ENCODE measurements at regions not wholly inside any gene's neighbourhood (a gene's known extent, or its start where the extent isn't known, plus 50 kb on each side); places are given as distances from the start of the nearest gene placed in this dataset.

- DNase-seq (ENCODE audit: low read depth), result no peak
- in situ Hi-C loops (cut with HindIII; ENCODE audit: low pct_unique_long_range_greater_than_20kb, low sequenced_read_pairs), result no loop called here
Measured at GRCh38 chr16:73553941-73554660, 506.2 kb upstream of the ZFHX3 start.

- no peak for DNase-seq (ENCODE audit: low read depth)
- in situ Hi-C loops (cut with HindIII; ENCODE audit: low pct_unique_long_range_greater_than_20kb, low sequenced_read_pairs), result no loop called here
Measured at GRCh38 chr16:73549984-73550631, 502.2 kb upstream of the ZFHX3 start.

GRCh38 chr16:73547552-73548403 is 499.9 kb upstream of the ZFHX3 start:
- in situ Hi-C loops (cut with HindIII; ENCODE audit: low pct_unique_long_range_greater_than_20kb, low sequenced_read_pairs), result no loop called here
- DNase-seq (ENCODE audit: low read depth), result no peak

GRCh38 chr16:73546341-73546845 is 498.5 kb upstream of the ZFHX3 start:
- in situ Hi-C loops (cut with HindIII; ENCODE audit: low pct_unique_long_range_greater_than_20kb, low sequenced_read_pairs), result no loop called here
- no peak for DNase-seq (ENCODE audit: low read depth)

GRCh38 chr16:73545755-73546154 is 497.8 kb upstream of the ZFHX3 start:
- in situ Hi-C loops (cut with HindIII; ENCODE audit: low pct_unique_long_range_greater_than_20kb, low sequenced_read_pairs), result no loop called here
- no peak for DNase-seq (ENCODE audit: low read depth)

- in situ Hi-C loops (cut with HindIII; ENCODE audit: low pct_unique_long_range_greater_than_20kb, low sequenced_read_pairs), result no loop called here
- no peak for DNase-seq (ENCODE audit: low read depth)
Measured at GRCh38 chr16:73545290-73545689, 497.4 kb upstream of the ZFHX3 start.

- in situ Hi-C loops (cut with HindIII; ENCODE audit: low pct_unique_long_range_greater_than_20kb, low sequenced_read_pairs), result no loop called here
Measured at GRCh38 chr16:73544826-73545225, 496.9 kb upstream of the ZFHX3 start.

GRCh38 chr16:73543970-73544599 is 496.2 kb upstream of the ZFHX3 start:
- in situ Hi-C loops (cut with HindIII; ENCODE audit: low pct_unique_long_range_greater_than_20kb, low sequenced_read_pairs), result no loop called here
- no peak for DNase-seq (ENCODE audit: low read depth)

More at GRCh38 chr16:73544826-73545225, 496.9 kb upstream of the ZFHX3 start:
- no peak for DNase-seq (ENCODE audit: low read depth)

- no peak for DNase-seq (ENCODE audit: low read depth)
- in situ Hi-C loops (cut with HindIII; ENCODE audit: low pct_unique_long_range_greater_than_20kb, low sequenced_read_pairs), result no loop called here
Measured at GRCh38 chr16:73543331-73543969, 495.5 kb upstream of the ZFHX3 start.

GRCh38 chr16:73542885-73543284 is 495.0 kb upstream of the ZFHX3 start:
- no peak for DNase-seq (ENCODE audit: low read depth)
- in situ Hi-C loops (cut with HindIII; ENCODE audit: low pct_unique_long_range_greater_than_20kb, low sequenced_read_pairs), result no loop called here

- in situ Hi-C loops (cut with HindIII; ENCODE audit: low pct_unique_long_range_greater_than_20kb, low sequenced_read_pairs), result no loop called here
- DNase-seq (ENCODE audit: low read depth), result no peak
Measured at GRCh38 chr16:73537921-73538320, 490.0 kb upstream of the ZFHX3 start.

GRCh38 chr16:73536931-73537330 is 489.0 kb upstream of the ZFHX3 start:
- in situ Hi-C loops (cut with HindIII; ENCODE audit: low pct_unique_long_range_greater_than_20kb, low sequenced_read_pairs), result no loop called here
- no peak for DNase-seq (ENCODE audit: low read depth)

GRCh38 chr16:73531021-73531420 is 483.1 kb upstream of the ZFHX3 start:
- no peak for DNase-seq (ENCODE audit: low read depth)
- in situ Hi-C loops (cut with HindIII; ENCODE audit: low pct_unique_long_range_greater_than_20kb, low sequenced_read_pairs), result no loop called here

- in situ Hi-C loops (cut with HindIII; ENCODE audit: low pct_unique_long_range_greater_than_20kb, low sequenced_read_pairs), result no loop called here
- DNase-seq (ENCODE audit: low read depth), result no peak
Measured at GRCh38 chr16:73530529-73530928, 482.6 kb upstream of the ZFHX3 start.

GRCh38 chr16:73529303-73530012 is 481.5 kb upstream of the ZFHX3 start:
- in situ Hi-C loops (cut with HindIII; ENCODE audit: low pct_unique_long_range_greater_than_20kb, low sequenced_read_pairs), result no loop called here
- DNase-seq (ENCODE audit: low read depth), result no peak

GRCh38 chr16:73527187-73527586 is 479.3 kb upstream of the ZFHX3 start:
- no peak for DNase-seq (ENCODE audit: low read depth)
- in situ Hi-C loops (cut with HindIII; ENCODE audit: low pct_unique_long_range_greater_than_20kb, low sequenced_read_pairs), result no loop called here

GRCh38 chr16:73526011-73526804 is 478.3 kb upstream of the ZFHX3 start:
- in situ Hi-C loops (cut with HindIII; ENCODE audit: low pct_unique_long_range_greater_than_20kb, low sequenced_read_pairs), result no loop called here
- no peak for DNase-seq (ENCODE audit: low read depth)
